CMK (cell line): ENCODE measurements at regions not wholly inside any gene's neighbourhood (a gene's known extent, or its start where the extent isn't known, plus 50 kb on each side); places are given as distances from the start of the nearest gene placed in this dataset.
"Not testable (repeated sequence)": the region's sequence is repeated elsewhere in the genome, so short reads cannot be mapped to it uniquely, and the experiment has no call there.

Experiments used
- DNase-seq: peaks from one replicate; pipeline ENCODE4 v3.0.0-alpha.2; 2010; ENCODE audit warnings: low read depth

DNA sequence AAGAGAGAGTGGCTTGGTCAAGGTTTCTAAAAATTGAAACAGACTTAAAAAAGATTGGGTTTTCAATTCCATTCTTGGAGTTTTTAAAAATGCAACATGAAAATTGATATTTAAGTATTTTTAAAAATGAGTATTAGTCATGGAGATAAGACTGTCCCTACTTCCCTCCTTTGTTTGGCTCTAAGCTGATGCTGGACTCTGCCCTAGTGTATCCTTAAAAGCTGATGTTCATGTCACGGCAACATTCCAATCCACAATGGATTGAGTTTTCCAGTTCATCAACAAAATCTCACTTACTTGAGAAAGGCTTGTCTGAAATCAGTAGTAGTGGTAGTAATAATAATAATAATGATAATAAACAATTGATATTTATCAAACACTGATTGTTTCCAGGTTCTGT, 119.0 kb upstream of the SLC38A2 start:
- DNase-seq: no peak

DNA sequence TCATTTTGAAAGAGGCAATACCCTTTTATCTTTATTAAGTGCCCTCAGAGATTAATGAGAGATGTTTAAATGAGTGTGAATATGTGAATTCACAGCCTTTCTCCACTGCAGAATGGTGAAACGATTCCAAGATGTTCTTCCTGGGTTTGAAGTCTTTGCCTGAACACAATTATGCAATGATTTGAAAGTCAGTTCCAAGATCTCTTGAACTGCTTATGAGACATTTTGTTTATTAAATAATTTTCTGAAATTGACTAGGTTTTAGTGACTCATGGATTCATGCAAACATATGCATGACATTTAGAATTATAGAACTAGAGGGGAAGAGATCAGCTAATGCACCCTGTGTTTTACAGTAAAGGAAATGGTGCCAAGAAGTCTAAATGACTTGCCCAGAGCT, 118.1 kb upstream of the SLC38A2 start:
- DNase-seq: no peak

DNA sequence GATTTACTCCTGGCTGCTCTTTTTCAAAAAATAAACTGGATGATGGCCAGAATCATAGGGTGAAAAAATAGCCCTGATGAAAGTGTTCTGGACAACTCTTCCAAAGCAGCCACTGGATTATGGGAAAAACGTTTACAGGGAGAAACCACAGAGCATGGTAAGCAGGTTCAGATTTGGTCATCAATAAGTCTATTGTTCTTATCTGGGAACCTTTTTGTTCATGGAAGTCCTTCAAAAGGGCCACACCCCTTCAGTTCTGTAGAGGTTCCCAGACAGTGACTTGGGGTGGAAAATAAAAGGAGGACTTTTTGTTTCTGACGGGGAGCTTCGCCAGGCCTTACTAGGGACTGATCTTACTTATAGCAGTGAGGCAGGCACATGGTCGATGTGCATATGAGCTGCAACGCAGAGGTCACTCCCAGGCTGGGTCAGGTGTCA, 117.4 kb upstream of the SLC38A2 start:
- DNase-seq: no peak

DNA sequence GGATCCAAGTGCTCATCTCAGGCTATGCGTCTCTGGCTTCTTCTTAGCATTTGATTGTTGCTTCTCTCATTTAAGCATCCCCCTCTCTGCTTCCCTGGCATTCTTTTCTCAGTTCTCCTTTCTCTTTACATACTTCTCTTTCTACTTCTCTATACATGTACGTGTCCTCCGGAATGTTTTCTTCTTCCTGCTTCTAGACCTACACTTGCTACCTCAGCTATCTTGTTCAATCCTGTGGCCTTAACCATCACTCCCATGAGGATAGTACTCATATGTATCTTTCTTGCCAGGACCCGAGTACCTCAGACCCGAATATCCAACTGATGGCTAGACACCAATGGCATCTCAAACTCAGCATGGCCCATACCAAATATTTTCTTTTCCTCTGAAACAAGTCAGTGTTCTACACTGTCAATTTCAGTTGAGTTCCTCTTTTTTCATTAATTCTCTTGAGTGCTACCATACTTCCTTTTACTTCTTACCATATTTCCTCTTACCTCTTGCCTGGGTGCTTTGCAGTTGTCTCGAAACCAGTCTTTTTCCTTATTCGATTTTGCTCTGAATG, 115.1 kb upstream of the SLC38A2 start:
- no peak for DNase-seq

DNA sequence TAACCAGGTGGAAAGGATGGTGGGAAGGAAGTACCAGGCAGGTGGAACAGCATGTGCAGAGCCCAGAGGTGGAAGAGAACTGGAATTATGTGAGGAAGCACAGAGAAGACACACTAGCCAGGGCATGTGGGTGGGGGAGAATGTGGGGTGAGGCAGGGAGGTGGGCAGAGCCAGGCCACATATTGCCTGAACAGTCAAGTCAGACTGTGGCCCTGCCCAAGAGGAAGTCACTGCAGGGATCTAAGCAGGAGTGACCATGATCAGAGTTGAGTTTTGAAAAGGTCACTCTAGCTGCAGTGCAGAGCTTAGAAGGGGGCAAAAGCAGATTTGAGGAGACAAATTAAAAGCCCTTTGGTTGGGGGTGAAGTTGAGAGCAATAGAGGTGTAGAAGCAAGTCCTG, 114.0 kb upstream of the SLC38A2 start:
- DNase-seq: no peak

DNA sequence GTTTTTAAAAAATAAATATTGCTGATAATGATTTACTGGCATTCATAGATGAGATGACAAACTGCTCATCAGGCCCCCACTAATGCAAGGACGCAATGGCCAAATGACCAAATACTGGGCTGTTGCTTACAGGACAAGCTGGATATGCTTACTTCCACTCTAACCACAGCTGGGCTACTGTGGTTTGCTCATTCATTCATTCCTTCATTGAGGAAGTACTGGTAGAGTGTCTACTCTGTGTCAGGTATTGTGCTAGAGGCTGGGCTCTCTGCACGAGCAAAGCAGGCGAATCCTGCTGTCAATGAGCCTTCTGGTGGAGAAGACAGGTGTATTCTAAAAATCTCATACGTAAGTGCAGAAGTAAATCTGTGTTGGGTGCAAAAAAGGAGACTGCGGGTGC, 113.3 kb upstream of the SLC38A2 start:
- no peak for DNase-seq

DNA sequence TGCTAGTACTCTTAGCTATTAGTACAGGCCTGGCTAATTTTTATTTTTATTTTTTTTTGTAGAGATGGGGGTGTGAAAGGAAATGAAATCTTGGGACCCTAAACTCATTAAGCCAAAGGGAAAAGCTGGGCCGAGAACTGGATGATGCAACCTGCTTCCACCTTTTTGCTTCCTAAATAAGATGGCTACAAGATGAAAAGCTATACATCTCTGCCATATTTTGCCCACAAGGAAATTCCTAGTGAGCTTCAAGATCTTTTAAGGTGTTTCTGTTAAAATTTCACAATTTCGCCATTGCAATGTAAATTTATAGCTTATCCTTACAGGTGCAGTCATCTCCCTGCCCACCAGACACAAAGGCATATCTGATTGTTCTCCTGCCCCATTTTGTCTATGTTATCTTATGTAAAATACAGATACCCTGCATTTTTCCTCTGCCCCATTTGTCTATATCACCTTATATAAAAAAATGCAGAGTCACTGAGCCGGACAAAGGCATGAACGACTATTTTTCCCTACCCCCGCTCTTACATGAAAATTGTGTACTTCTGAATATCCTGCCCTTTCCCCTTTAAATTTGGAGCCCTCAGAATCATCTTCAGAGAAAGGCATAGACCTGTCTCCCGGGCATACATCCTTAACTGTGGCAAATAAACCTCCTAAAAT, 112.0 kb upstream of the SLC38A2 start:
- no peak for DNase-seq

DNA sequence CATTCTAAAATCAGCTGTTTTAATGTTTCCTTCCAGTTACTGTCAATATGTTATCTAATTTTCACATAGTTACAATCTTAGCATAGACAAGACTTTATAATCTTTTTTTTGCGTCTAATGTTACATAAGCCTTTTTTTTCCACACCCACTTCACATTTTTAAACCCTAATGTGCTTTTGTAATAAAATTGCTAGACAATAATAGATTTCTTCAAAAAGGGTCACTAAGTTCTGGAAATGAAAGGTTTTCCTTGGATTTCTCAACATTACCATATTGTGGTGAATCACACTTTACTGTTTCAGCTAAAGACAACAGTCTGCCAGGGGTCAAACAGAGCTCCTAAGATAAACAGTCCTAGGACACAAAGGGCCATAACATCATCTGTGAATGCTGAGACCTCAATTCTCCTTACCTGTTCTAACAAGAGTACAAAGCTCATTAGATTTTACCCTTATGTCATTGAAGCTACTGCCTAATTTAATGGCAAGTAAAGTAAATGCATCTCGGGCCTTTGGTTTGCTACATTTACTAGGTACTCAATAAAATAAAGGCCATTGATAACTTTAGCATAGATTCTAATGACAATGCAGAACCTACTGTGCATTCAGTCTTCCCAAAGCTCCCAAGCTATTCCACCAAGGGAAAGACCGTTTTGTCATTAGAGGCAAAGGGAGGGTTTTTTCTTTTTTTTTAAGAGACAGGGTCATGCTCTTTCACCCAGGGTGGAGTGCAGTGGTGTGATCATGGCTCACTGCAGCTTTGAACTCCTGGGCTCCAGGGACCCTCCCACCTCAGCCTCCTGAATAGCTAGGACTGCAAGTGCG, 111.2 kb upstream of the SLC38A2 start:
- peak; percentile 26 for DNase-seq

DNA sequence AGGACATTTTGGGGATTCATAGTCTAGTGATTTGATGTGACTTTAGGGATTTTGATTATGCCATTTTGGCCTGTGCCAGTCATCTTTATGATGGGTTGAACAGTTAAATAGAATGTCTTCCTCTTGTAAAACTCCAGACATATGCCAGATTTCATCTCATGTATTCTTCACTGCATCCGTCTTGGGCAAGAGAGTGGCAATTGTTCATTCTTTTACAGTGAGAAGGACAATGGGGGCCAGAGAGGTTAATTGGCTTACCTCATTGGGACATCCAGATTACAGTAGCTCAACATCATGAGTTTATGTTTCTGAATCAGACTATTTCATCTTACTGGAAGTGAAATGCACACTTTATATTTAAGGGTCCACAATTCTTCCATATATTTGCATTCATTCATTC, 108.2 kb upstream of the SLC38A2 start:
- DNase-seq: no peak

DNA sequence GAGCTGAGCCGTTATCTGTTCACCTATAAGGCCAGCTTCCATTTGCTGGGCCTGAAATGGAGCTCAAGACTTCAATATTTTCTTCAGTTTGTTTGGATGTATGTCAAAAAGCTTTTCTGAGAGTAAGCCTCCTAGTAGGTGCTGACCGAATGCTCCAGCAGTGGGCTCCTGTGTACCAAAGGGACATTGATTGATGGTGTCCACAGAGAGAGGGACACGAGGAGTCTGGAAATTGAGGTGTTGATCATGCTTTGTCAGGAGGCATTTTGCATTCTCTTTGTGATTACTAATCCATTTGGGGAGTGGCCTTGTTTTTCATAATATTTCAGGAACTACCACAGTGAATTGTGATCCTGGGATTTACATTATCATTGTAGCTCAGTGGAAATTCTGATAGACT, 107.7 kb upstream of the SLC38A2 start:
- DNase-seq: no peak

DNA sequence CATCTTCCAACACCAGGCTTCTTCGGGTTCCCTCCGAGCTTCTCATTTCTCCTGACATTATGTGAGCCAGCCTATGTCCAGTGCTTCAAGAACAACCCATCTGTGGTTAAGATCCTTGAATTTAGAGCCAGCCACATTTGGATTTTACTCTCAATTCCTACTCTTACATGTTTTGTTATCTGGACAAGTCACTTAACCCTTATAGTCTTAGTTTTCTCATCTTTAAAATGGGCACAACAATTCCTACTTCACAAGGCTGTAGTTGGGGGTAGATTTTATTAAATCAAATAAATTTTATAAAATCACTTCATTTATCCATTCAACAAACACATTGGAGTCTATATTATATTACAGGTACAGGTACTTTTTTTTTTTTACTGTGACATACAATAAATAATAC, 105.5 kb upstream of the SLC38A2 start:
- DNase-seq: no peak

DNA sequence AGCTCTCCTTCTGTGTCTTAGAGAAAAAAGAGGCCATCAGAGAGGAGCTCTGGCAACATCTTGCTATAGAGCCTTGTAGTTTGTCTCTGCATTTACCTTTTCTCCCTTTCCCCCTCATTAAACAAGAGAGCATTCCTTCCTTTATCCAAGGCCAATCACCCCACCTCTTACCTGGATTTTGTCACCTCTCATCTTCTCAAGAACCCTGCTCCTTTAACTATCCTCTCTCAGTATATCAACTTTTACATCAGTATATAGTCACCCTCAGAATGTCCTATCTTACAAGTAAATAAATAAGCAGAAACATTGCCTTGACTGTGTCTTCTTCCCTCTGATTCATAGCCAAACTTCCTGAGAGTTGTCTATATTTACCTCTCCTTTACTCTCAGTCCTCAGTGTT, 105.0 kb upstream of the SLC38A2 start:
- no peak for DNase-seq

DNA sequence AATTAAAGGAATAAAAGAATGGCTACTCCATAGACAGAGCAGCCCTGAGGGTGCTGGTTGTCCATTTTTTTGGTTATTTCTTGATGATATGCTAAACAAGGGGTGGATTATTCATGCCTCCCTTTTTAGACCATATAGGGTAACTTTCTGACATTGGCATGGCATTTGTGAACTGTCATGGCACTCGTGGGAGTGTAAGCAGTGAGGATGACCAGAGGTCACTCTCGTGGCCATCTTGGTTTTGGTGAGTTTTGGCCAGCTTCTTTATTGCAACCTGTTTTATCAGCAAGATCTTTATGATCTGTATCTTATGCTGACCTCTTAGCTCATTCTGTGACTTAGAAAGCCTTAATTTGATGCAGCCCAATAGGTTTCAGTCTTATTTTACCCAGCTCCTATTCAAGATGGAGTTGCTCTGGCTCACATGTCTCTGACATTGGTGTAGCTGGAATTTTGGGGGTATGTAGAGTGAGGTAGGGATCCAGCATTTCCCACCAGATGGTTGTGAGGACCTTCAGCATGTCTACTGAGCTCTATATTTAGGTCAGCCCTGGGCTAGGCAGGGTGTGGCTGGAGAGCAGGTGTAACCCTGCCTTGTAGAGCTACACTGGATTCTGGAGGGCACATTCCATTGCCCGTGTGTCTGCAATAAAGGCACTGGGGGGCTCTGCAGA, 103.5 kb upstream of the SLC38A2 start:
- no peak for DNase-seq

DNA sequence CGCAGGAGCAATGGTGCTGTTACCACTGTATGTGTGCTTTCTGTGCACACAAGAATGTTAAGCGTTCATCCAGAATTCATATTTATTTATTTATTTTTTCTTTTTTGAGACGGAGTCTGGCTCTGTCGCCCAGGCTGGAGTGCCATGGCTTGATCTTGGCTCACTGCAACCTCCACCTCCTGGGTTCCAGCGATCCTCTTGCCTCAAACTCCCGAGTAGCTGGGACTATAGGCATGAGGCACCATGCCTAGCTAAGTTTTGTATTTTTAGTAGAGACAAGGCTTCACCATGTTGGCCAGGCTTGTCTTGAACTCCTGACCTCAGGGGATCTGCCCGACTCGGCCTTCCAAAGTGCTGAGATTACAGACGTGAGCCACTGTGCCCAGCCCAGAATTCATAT, 101.8 kb upstream of the SLC38A2 start:
- not testable (repeated sequence) for DNase-seq

DNA sequence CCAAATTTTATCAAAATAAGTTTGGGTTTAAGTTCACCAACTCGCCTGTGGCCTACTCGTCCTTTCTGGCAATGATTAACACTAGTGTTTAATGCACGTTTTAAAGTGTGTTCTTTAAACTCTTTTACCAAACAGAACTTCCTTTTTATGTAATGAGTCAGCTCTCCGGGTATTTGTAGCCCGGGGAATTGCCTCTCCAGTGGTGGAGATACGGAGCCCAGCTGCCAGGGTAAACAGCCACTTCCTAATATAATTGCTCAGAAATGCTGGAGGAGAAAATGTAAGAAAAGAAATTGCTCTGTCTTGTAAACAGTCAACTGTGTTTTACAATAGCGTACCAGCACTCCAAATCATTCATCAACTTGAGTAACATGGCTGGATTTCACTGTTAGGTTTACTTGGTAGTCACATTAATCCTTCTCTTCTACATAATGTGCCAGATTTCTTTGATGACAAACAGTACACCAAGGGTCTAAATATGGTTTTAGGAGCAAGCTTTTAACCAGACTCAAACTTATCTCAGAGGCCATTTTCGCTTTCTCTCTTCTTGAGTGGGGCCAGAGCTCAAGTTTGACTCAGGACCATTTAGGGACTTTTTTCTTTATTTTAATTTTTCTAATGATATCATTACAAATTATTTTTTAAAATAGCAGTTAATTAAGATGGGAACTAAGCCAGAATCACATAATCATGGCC, 101.2 kb upstream of the SLC38A2 start:
- DNase-seq: peak; percentile 43

DNA sequence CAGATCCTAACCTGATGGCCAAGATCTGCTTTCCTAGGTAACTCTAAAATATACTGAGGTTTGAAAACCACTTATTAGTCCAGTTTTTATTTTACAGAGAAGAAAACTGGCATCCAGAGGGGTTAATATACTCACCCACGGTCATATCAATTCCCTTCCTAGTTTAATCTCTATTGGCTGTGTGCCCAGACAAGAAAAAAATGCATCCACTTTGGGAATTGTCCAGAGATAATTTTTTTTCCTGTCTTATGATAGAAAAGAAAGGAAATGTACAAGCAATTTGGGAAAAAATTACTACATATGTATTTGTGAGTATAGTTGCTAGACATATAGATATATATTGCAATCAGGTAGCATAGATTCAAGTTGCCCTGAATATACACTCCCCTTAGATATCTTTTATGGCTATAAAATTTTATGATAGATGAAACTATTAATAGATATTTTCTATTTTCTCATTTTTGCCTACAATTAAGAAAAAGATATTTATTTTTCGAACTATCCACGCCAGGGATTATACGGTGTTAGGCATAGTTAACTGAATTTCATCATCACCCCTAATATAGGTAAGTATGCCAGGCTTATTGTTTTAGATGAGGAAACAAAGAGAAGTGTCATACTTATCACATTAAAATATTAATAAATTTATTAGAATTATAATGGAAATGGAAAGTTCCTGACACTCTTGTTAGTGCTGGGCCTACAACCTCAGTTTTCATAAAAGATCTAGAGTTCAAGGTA, 100.5 kb upstream of the SLC38A2 start:
- no peak for DNase-seq

DNA sequence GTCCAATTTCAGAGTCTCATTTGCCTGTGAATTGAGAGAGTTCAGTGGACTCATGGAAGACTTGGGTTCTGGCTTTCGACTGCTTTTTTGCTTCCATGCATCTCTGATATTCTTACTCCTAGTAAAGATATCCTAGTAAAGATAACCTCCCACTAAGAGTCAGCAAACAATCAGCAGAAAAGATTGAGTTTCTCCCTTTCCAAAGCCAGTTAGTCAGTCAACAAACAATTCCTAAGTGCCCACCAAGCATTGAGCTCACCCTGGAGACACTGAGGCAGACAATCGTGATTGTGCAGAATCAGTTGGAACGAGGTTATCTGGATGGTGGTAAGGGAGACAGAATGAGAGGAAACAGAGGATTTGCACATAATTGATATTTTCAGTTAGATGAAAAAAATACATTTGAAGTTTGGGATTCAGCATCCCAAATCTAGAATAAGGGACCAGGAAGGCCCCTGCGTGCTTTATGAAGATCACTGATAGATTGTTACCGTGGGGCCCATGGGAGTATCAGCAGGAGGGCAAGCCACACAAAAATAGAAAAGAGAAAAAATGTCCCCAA, 99.7 kb upstream of the SLC38A2 start:
- DNase-seq: no peak

DNA sequence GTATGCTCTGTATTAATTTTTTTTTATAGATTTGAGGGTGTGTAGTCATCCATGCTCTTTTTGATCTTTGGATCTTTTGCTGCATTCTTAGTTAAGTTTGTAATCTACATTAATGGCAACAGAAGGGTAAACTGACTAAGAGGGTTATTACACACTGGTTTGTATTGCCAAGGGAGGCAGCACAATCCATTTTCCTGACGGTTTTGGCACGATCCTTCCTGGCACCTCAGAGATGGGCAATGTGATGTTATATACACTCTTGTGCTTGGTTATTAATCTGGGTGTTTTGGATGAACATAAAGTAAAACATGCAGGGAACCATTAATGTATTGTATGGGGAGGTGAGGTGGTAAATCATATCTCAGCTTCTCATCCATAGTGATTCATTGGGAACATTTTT, 98.8 kb upstream of the SLC38A2 start:
- no peak for DNase-seq

DNA sequence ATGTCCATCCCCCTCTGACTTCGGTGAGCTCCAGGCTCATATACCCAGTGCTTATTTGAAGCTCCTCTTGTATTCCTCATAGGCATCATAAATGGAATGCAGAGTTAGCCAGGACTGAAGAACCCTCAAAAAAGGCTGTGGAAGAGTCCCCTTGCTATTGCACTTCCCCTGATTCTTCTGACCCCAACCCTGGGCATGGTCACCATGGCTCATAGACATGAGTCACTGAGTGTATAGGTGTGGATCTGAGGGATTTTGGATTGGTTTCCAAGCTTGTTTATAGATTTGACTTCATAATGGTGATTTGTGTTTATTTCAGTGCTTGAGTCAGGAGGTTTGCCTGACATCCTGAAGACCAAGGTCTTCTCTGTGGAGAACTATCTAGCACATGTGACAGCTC, 98.4 kb upstream of the SLC38A2 start:
- no peak for DNase-seq

DNA sequence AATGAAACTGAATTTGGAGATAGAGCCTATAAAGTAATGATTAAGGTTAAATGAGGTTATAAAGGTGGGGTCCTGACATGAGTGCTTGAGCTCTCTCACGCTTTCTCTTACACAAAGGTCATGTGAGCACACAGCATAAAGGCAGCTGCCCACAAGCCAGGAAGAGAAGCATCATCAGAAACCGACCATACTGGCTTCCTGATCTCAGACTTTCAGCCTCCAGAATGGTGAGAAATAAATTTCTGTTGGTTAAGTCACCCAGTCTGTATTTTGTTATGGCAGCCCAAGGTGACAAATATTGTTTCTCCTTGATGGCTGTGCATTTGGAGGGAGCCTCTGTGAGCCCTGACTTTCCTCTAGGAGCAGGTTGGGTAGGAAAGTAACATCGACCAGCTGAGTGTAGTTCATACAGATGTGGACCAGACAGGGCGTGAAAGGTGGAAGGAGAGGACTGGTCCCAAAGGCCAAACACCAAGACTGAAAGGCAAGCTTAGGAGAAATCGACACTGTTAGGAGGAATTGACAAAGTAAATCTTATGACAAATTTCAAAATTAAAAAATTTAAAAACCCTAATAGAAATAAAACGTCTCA, 97.6 kb upstream of the SLC38A2 start:
- DNase-seq: peak; percentile 68

DNA sequence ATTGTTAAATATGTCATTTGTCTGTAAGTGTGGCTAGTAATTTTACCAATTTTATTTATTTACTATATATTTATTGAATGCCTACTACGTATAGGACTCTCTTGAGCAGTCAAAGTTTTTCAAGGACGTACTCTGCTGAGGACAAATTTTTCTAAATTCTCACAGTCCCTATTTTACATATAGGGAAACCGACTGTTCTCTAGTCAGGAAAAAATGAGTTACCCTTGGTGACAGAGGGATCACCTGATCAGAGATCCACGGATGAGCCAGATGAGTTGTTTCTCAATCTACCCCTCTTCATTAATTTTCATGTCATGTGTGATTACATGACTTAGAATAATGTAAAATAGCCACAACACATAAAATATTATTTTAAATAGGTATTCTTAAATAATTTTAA, 96.2 kb upstream of the SLC38A2 start:
- no peak for DNase-seq
